GM23248 (cell line): ENCODE measurements at regions not wholly inside any gene's neighbourhood (a gene's known extent, or its start where the extent isn't known, plus 50 kb on each side); places are given as distances from the start of the nearest gene placed in this dataset.
A peak's percentile ranks its signal among the peaks of the same experiment; 100 is the strongest.

ENCODE experiments used
- DNase-seq: peaks from one replicate; pipeline ENCODE4 v3.0.0-alpha.2; 2015
- H2AFZ ChIP-seq: fragments of 200-600 bp; sonication (generic); 2 replicates; pipeline ENCODE4 v1.6.1; 2016; ENCODE audit warnings: antibody characterized with exemption
- H3F3A ChIP-seq: fragments of 200-600 bp; sonication (generic); 2 replicates; pipeline ENCODE4 v1.6.1; 2016; ENCODE audit warnings: mild to moderate bottlenecking, antibody characterized with exemption, mixed run types; ENCODE audit not compliant: insufficient read depth
- H3K27ac ChIP-seq: fragments of 200-600 bp; sonication (generic); 2 replicates; pipeline ENCODE4 v1.5.1; 2016; ENCODE audit warnings: mild to moderate bottlenecking
- H3K27me3 ChIP-seq: fragments of 200-600 bp; sonication (generic); replicated peaks from 2 replicates; pipeline ENCODE4 v1.6.1; 2016; ENCODE audit warnings: mild to moderate bottlenecking; ENCODE audit not compliant: insufficient read depth
- H3K36me3 ChIP-seq: fragments of 200-600 bp; sonication (generic); 2 replicates; pipeline ENCODE4 v1.6.1; 2016; ENCODE audit warnings: low read depth, mild to moderate bottlenecking
- H3K4me1 ChIP-seq: fragments of 200-600 bp; sonication (generic); 2 replicates; pipeline ENCODE4 v1.6.1; 2016; ENCODE audit warnings: mild to moderate bottlenecking; ENCODE audit not compliant: insufficient read depth
- H3K4me2 ChIP-seq: fragments of 200-600 bp; sonication (generic); one replicate; pipeline ENCODE4 v1.6.1; 2016; ENCODE audit warnings: mild to moderate bottlenecking; ENCODE audit not compliant: unreplicated experiment
- H3K4me3 ChIP-seq: fragments of 200-600 bp; sonication (generic); 2 replicates; pipeline ENCODE4 v1.5.1; 2016; ENCODE audit warnings: mild to moderate bottlenecking
- H3K79me2 ChIP-seq: fragments of 200-600 bp; sonication (generic); 2 replicates; pipeline ENCODE4 v1.6.1; 2016; ENCODE audit warnings: mild to moderate bottlenecking; ENCODE audit not compliant: insufficient read depth
- H3K9ac ChIP-seq: fragments of 200-600 bp; sonication (generic); 2 replicates; pipeline ENCODE4 v1.6.1; 2016; ENCODE audit warnings: mild to moderate bottlenecking
- H3K9me2 ChIP-seq: fragments of 200-600 bp; sonication (generic); 2 replicates; pipeline ENCODE4 v1.6.1; 2016; ENCODE audit warnings: mixed run types, mild to moderate bottlenecking, moderate library complexity; ENCODE audit not compliant: insufficient read depth
- H3K9me3 ChIP-seq: fragments of 200-600 bp; sonication (generic); one replicate; pipeline ENCODE4 v1.6.1; 2017; ENCODE audit warnings: low read depth
- H4K20me1 ChIP-seq: fragments of 200-600 bp; sonication (generic); 2 replicates; pipeline ENCODE4 v1.6.0; 2016; ENCODE audit not compliant: insufficient read depth
- EZH2 ChIP-seq: fragments of 200-600 bp; sonication (generic); IDR thresholded peaks from 2 replicates; pipeline ENCODE4 v1.6.1; 2018; ENCODE audit warnings: antibody characterized with exemption, mild to moderate bottlenecking; ENCODE audit not compliant: insufficient read depth, poor library complexity, severe bottlenecking
- EZH2phosphoT487 ChIP-seq: fragments of 200-600 bp; sonication (generic); IDR thresholded peaks from 2 replicates; pipeline ENCODE4 v1.6.1; 2018; ENCODE audit warnings: antibody characterized with exemption, moderate library complexity, mild to moderate bottlenecking, low read depth; ENCODE audit not compliant: insufficient read depth
- WGBS, 2 experiments: methylation state at CpG; one replicate each; pipeline ENCODE4 v1.1.6; 2015 to 2017; ENCODE audit warnings: low lambda C conversion rate in 2 of 2, low coverage in 1 of 2; ENCODE audit errors: missing lambda C conversion rate in 2 of 2; 5-methylcytosine and 5-hydroxymethylcytosine counted together
- in situ Hi-C: fragments of 300-500 bp; cut with MboI; formaldehyde crosslinking; loops from 2 replicates; pipeline ENCODE4 v1.15.0; 2020

DNA sequence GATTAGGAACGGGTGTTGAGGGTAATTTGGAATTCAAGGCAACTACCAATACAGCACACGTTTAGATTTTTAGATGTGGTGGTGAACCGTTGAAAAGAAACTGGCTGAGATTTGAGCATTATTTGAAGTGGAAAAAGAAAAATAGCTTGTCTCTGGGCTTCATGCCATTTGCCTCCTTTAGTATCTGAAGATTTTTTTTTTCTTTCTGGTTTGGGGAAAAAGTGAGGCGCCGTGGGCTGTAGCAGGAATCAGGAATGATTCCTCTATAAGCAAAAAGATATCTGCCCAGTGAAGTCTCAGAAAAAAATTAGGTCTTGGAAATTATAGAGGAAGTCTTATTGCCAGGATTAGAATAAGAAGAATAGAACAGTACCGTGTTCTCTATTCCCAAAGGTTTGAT is 88.5 kb downstream of the RPS12 start:
- Histone ChIP-seq H3K4me2 (no peak overlapping the region), H3K9ac (no peak overlapping the region), H2AFZ (no peak overlapping the region), H3K9me2 (no peaks in the 10 kb centered on the region), H3K79me2 (no peaks in the 10 kb centered on the region), H3K27me3 (no peaks in the 10 kb centered on the region), H4K20me1 (no peaks in the 10 kb centered on the region), H3K4me1 (peaks cover 15% of the 10 kb centered on the region), H3F3A (peaks cover 14% of the 10 kb centered on the region; the same call in 1 of the 2 replicates), H3K36me3 (no peaks in the 10 kb centered on the region), H3K9me3 (no peaks in the 10 kb centered on the region), H3K27ac (no peak overlapping the region), H3K4me3 (no peak overlapping the region)
- no peak for DNase-seq
- in situ Hi-C loops: no loop called here
- TF ChIP-seq EZH2 (no peak), EZH2phosphoT487 (no peak)
- 67 to 68% methylated on average over 6 of the region's 6 CpGs for WGBS, 2 experiments

DNA sequence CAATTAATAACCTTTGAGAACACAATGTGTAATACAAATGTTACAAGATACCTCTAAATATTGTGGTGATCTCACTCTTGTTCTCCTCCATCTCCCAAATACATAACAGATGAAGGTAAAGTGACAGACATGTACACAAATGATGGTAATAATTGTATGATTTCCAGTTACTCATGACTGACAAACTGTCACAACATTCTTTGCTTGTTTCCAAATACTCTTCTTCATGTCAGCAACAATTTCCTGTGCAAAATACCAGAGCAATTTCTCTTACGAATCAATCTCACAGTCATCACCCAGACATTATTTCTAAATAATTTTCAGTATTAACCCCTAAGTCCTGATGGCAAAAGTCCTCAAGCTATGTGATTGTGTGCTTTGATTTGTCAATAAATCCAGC is 92.9 kb downstream of the RPS12 start:
- Histone ChIP-seq H3K9ac (no peak overlapping the region), H4K20me1 (no peaks in the 10 kb centered on the region), H3K4me1 (peaks cover 22% of the 10 kb centered on the region), H3K4me3 (peak overlapping the region; percentile 31; the same call in 1 of the 2 replicates), H2AFZ (no peak overlapping the region), H3K79me2 (no peaks in the 10 kb centered on the region), H3K9me2 (no peaks in the 10 kb centered on the region; the same call in 1 of the 2 replicates), H3K36me3 (no peaks in the 10 kb centered on the region), H3K27ac (peak overlapping the region; percentile 52), H3F3A (peaks cover 14% of the 10 kb centered on the region; the same call in 1 of the 2 replicates), H3K9me3 (no peaks in the 10 kb centered on the region), H3K27me3 (no peaks in the 10 kb centered on the region), H3K4me2 (peak overlapping the region; percentile 80)
- in situ Hi-C loops: no loop called here
- 3 to 7% methylated on average over 1 of the region's 1 CpG for WGBS, 2 experiments
- TF ChIP-seq EZH2: no peak
- peak; percentile 38 for DNase-seq

DNA sequence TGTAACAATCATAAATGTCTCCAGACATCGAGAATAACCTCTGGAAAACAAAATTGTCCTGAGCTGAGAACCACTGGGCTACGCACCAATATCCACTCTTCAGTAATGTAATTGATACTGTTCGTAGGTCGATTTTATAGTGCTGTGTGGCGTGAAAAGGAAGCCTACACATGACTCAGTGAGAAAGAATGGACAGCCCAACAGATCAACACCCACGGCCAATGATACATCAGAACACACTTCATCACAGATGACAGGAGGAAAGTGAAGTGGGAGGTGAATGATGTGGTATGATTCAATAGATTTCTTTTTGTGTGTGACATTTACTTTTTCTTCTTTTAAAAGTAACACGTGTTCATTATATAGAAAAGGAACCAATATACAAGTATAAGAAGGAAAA is 93.5 kb downstream of the RPS12 start:
- H3K9me3 ChIP-seq: no peaks in the 10 kb centered on the region
- in situ Hi-C loops: no loop called here
- WGBS, 2 experiments: 13 to 14% methylated on average over 7 of the region's 7 CpGs

DNA sequence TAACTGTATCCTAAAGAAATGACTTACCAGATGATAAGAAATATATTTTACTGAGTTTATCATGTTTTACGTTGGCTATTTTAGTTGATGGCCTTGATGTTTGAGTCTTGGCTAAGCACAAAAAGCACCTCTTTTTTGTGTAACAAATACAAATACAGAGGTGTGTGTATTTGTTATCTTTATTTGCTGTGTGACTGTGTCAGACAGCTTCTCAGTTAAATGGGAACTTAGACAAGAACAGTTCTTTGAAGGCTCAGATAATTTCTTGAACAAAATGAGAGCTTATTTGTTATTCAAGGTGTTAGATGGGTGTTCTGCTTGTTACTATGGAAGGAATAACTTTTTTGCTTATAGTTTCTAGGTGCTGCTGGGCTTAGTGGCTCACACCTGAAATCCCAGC is 95.4 kb downstream of the RPS12 start:
- no peak for TF ChIP-seq EZH2phosphoT487
- TF ChIP-seq EZH2: no peak
- in situ Hi-C loops: no loop called here
- H3K9me2 ChIP-seq: no peaks in the 10 kb centered on the region; the same call in 1 of the 2 replicates

More for the DNA sequence above, 93.5 kb downstream of the RPS12 start:
- H3K27ac ChIP-seq: peak overlapping the region; percentile 52
- no peaks in the 10 kb centered on the region; the same call in 1 of the 2 replicates for H3K9me2 ChIP-seq
- DNase-seq: peak; percentile 82
- H3K36me3 ChIP-seq: no peaks in the 10 kb centered on the region
- peak overlapping the region; percentile 31 for H3K4me3 ChIP-seq
- H2AFZ ChIP-seq: no peak overlapping the region; the same call in 1 of the 2 replicates
- no peaks in the 10 kb centered on the region for H3K79me2 ChIP-seq
- peaks cover 22% of the 10 kb centered on the region for H3K4me1 ChIP-seq
- H4K20me1 ChIP-seq: no peaks in the 10 kb centered on the region
- no peaks in the 10 kb centered on the region for H3K27me3 ChIP-seq
- TF ChIP-seq EZH2phosphoT487 (peak; percentile 81; the same call in 1 of the 2 replicates), EZH2 (no peak)
- peaks cover 14% of the 10 kb centered on the region; the same call in 1 of the 2 replicates for H3F3A ChIP-seq
- H3K9ac ChIP-seq: no peak overlapping the region
- peak overlapping the region; percentile 80 for H3K4me2 ChIP-seq

More for the DNA sequence above, 95.4 kb downstream of the RPS12 start:
- H4K20me1 ChIP-seq: no peaks in the 10 kb centered on the region
- no peak overlapping the region for H3K4me3 ChIP-seq
- H3K9me3 ChIP-seq: no peaks in the 10 kb centered on the region
- 98 to 100% methylated on average over 1 of the region's 1 CpG for WGBS, 2 experiments
- H2AFZ ChIP-seq: no peak overlapping the region
- no peak overlapping the region for H3K9ac ChIP-seq
- H3F3A ChIP-seq: peaks cover 14% of the 10 kb centered on the region; the same call in 1 of the 2 replicates
- H3K4me1 ChIP-seq: peaks cover 22% of the 10 kb centered on the region
- no peaks in the 10 kb centered on the region for H3K27me3 ChIP-seq
- H3K4me2 ChIP-seq: no peak overlapping the region
- no peaks in the 10 kb centered on the region for H3K36me3 ChIP-seq
- DNase-seq: no peak
- no peak overlapping the region for H3K27ac ChIP-seq
- no peaks in the 10 kb centered on the region for H3K79me2 ChIP-seq
